ENCODE measurements at regions not wholly inside any gene's neighbourhood (a gene's known extent, or its start where the extent isn't known, plus 50 kb on each side); places are given as distances from the start of the nearest gene placed in this dataset.

GRCh38 chr18:24766376-24766775 is 305.9 kb downstream of the HRH4 start:
- no peak overlapping the region for H4K5ac ChIP-seq (ENCODE audit: insufficient read length, low read depth, low read length)
- no peak overlapping the region for H3K23ac ChIP-seq (ENCODE audit: insufficient read length, low read depth, low read length)
- no peak overlapping the region for H2BK20ac ChIP-seq (ENCODE audit: low read depth, low read length, poor library complexity, severe bottlenecking)
- no peak overlapping the region for H2AK5ac ChIP-seq (ENCODE audit: insufficient read length, low read length)
- H3K27ac ChIP-seq (ENCODE audit: insufficient read length, low read depth, low read length), result no peak overlapping the region
- H3K14ac ChIP-seq (ENCODE audit: insufficient read depth, low read length), result no peak overlapping the region
- H3K56ac ChIP-seq (ENCODE audit: insufficient read length, low read depth, low read length), result no peak overlapping the region
- no peak overlapping the region for H3T11ph ChIP-seq (ENCODE audit: low read length)
- H3K4me1 Mint-ChIP-seq, result no peaks in the 10 kb centered on the region
- WGBS (ENCODE audit: extremely low coverage, insufficient read length, low lambda C conversion rate), result no CpG with 5 or more reads among the region's 1 CpG
- no peaks in the 10 kb centered on the region for H3K27me3 ChIP-seq (ENCODE audit: insufficient read depth, low read length)
- H4K91ac ChIP-seq (ENCODE audit: insufficient read length, low read depth, low read length), result no peak overlapping the region
- H3K36me3 Mint-ChIP-seq (ENCODE audit: insufficient read depth in 1 of 3, low read depth in 3 of 3), result peaks cover 0 to 12% (median 5%) of the 10 kb centered on the region in 3 experiments; a peak in 3 of 7 replicates
- no peak for DNase-seq
- no peak overlapping the region for H2BK120ac ChIP-seq (ENCODE audit: low read depth, low read length, poor library complexity, severe bottlenecking)
- H2AFZ ChIP-seq (ENCODE audit: low read length), result no peak overlapping the region
- H3K27me3 Mint-ChIP-seq (ENCODE audit: low read depth), result no peaks in the 10 kb centered on the region
- H3K27ac Mint-ChIP-seq, result no peak overlapping the region
- no peak overlapping the region for H3K4ac ChIP-seq (ENCODE audit: low read depth, low read length)
- TF ChIP-seq CTCF (conservative IDR thresholded peaks at IDR 0.05), result no peak
- H2BK12ac ChIP-seq (ENCODE audit: insufficient read length, low read depth, low read length), result no peak overlapping the region
- no peak overlapping the region for H3K18ac ChIP-seq (ENCODE audit: insufficient read length, low read depth, low read length)
- H3K4me3 Mint-ChIP-seq, result no peak overlapping the region
- H2BK15ac ChIP-seq (ENCODE audit: low read depth, low read length), result no peak overlapping the region
- H3K9ac ChIP-seq (ENCODE audit: extremely low read depth, insufficient read length, low read length), result no peak overlapping the region
- H3K9me3 Mint-ChIP-seq, result peaks cover 10% of the 10 kb centered on the region in 2 experiments
- H3K79me2 ChIP-seq (ENCODE audit: insufficient read depth, low read length), result no peaks in the 10 kb centered on the region
- H4K8ac ChIP-seq (replicated peaks; ENCODE audit: insufficient read length, low read depth, low read length), result no peak overlapping the region
- no peak overlapping the region for H3K4me2 ChIP-seq (ENCODE audit: insufficient read depth, insufficient read length, low read length)
- H2BK5ac ChIP-seq (ENCODE audit: insufficient read length, low read length), result no peak overlapping the region
- no peaks in the 10 kb centered on the region for H4K20me1 ChIP-seq (ENCODE audit: control insufficient read depth, insufficient read depth, insufficient read length)
- H3K9me3 ChIP-seq (ENCODE audit: control insufficient read depth, low read depth, low read length), result no peaks in the 10 kb centered on the region
- no peaks in the 10 kb centered on the region for H3K4me1 ChIP-seq (ENCODE audit: insufficient read depth, low read length)
- H3K79me1 ChIP-seq (ENCODE audit: insufficient read depth, low read depth, low read length, poor library complexity, severe bottlenecking), result no peaks in the 10 kb centered on the region
- H3K23me2 ChIP-seq (ENCODE audit: insufficient read length, low read depth, low read length, poor library complexity, severe bottlenecking), result no peaks in the 10 kb centered on the region
